ENCODE measurements at regions not wholly inside any gene's neighbourhood (a gene's known extent, or its start where the extent isn't known, plus 50 kb on each side); places are given as distances from the start of the nearest gene placed in this dataset.

GRCh38 chr12:4106621-4107020 lies 166.9 kb upstream of the CCND2 start:
- DNase-seq (ENCODE audit: low read depth): no peak

DNA sequence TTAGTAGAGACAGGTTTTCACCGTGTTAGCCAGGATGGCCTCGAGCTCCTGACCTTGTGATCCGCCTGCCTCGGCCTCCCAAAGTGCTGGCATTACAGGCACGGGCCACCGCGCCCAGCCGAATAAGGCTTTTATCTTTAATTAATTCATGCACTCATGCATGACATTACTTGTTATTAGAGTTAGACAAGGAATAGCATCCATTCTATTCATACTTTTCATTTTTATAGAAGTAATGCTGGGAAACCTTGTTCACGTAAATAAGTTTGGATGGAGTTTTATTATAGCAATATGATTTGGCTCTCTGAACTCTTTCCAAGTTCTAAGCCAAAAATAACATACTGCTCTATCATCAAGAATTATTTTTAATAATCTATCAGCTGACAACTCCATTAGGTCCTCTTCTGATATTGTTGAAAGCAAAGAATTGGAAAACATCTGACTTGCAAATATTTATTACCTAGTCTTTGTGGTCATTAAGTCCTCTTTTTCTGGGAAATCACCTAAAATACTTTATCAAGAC lies 168.8 kb upstream of the CCND2 start:
- no peak for DNase-seq (ENCODE audit: low read depth)

DNA sequence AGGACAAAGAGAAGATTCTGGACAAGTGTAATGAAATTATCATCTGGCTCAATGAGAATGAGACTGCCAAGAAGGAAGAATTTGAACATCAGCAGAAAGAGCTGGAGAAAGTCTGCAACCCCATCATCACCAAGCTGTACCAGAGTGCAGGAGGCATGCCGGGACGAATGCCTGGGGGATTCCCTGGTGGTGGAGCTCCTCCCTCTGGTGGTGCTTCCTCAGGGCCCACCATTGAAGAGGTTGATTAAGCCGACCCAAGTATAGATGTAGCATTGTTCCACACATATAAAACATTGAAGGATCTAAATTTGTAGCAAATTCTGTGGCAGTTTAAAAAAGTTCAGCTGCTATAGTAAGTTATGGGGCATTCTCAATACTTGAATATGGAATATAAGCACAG lies 174.3 kb upstream of the CCND2 start:
- DNase-seq (ENCODE audit: low read depth): no peak

- DNase-seq (ENCODE audit: low read depth): no peak
Measured at GRCh38 chr12:4091016-4091743, 182.4 kb upstream of the CCND2 start.

DNA sequence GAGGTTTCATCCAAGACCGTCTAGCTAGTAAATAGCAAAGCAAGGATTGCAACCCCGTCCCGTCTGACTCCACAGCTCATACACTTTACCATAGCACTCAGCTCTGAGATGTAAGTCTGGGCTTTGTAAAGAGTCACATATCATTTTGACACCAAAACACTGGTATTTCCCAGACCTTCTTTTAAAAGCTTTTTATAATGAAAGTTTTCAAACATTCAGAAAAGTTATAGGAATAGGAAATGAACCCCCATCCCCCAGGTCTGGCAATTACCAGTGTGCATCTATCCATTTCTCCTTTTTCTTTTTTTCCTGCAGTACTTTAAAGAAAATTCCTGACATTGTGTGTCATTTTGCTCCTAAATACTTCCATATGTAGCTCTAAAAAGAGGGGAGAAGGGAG lies 183.6 kb upstream of the CCND2 start:
- no peak for DNase-seq (ENCODE audit: low read depth)

GRCh38 chr12:4089121-4089606 lies 184.4 kb upstream of the CCND2 start:
- DNase-seq (ENCODE audit: low read depth): no peak

DNA sequence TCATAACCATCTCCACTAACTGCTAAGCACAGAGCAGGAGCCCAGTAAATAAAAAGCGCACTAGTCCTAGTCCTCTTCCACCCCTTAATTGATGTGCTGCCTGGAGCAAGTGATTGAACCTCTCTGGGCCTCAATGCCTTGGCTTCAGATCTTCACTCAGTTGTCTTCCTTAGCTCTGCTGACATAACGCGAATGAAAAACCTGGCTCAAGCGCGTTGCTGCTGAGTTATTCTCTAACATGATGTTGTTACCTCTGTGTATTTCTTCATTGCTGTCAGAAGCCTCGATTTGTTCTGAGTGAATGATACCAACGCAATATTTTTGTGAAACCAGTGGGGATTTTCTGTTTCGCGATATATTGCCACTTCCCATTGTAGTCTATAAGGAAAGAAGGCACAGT lies 185.1 kb upstream of the CCND2 start:
- no peak for DNase-seq (ENCODE audit: low read depth)

DNA sequence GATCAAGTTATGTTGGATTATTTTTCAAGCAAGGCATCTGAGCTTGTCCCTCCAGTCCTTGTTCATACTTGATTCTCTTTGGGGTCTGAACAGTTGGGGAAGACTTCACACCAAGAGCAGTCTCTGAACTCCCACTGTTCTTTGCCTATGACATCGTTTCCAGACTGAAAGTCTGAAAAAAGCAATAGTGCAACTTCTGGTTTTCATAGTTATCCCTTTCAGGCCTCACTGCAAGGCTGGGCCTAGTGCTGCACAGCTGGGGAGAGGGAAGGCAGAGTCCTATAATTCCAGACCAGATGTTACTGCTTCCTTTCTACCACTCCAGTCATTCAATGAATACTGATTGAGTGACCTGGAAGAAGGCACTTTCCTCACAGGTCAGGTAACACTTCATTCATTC lies 187.1 kb upstream of the CCND2 start:
- DNase-seq (ENCODE audit: low read depth): no peak

DNA sequence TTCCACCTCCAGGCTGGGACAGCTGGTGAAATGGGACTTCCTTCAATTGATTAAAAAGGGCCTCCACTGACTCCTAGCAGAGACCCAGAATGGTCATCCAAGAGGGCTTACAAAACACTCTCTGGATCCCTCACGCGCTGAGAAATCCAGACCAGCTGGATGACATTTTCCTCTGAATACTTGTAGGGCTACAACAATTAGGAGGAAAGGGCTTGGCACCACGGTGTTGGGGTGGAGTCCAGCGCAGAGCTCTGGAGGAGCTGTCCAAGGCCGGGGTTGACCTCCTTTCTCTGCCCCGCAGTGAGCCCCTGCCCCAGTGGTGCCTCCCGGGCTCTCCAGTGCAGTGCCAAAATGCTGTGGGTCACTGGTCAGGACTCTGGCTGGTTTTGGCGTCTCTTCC lies 189.0 kb upstream of the CCND2 start:
- DNase-seq (ENCODE audit: low read depth): no peak

DNA sequence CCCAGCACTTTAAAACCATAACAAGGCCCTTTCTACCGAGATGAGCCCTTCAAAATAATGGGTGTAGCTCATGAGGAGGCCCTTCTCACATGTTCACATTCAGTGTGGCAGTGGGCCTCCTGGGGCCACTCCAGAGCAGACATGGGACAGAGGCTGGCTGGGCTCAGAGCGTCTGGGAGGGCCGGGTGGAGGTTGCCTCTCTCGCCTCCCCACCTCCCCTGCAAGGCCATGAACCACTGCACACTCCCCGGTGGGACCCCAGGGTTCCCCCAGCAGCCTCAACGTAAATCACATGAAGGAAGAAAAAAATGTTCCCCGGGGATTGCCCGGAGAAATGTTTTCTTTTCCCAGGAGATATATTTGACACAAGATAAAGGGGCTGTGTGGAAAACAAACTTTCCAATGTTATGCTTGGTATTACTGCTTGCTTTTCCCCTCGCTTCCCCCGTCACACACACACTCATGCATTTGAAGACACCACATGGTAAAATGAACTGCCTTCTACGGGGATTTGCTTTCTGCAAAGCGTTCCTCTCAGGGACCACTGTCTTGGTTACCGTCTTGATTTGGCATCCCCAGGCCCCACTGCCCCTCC lies 190.7 kb upstream of the CCND2 start:
- no peak for DNase-seq (ENCODE audit: low read depth)

GRCh38 chr12:4080213-4080612 lies 193.3 kb upstream of the CCND2 start:
- no peak for DNase-seq (ENCODE audit: low read depth)

GRCh38 chr12:4074129-4074528 lies 199.4 kb upstream of the CCND2 start:
- DNase-seq (ENCODE audit: low read depth): no peak

DNA sequence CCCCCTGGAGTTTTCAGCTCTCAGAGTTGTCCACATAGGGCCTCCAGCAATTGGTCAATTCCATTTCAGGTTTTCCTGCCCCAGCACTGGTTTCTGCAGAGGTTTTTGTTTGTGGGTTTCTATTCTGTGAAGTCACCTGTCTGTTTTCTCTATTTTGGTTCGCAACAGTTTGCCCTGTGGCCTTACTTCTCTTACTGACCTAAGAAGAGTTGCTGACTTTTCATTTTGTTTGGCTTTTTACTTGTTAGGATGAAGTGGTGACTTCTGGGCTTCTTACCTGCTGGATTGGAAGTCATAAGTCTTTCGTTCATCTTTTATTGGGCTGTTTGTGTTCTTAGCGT lies 196.4 kb upstream of the PARP11 start:
- no peak for DNase-seq (ENCODE audit: low read depth)

DNA sequence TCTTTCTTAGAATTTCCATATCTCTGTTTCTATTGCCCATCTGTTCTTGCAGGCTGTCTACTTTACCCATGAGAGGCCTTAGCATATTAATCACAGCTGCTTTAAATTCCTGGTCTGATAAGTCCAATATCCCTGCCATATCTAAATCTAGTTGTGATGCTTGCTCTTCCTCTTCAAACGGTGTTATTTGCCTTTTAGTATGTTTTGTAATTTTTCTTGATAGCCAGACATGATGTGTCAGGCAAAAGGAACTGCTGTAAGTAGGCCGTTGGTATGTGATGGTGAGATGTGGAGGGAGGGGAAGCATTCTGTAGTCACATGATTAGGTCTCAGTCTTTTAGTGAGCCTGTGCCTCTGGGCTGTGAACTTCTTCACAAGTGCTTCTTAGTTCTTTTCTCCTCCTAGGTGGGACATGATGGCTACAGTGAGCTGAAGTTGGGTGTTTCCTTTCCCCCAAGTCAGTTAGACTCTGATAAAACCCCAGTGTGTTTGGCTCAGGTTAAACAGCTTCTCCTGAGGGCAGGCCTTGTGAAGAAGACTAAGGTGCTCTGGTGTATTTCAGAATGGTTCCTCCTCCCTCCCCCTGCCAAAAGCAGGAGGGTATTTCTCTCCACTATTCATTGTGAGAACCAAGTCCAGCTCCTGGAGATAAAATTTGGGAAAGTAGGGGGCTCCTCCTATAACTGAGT lies 195.9 kb upstream of the PARP11 start:
- no peak for DNase-seq (ENCODE audit: low read depth)

DNA sequence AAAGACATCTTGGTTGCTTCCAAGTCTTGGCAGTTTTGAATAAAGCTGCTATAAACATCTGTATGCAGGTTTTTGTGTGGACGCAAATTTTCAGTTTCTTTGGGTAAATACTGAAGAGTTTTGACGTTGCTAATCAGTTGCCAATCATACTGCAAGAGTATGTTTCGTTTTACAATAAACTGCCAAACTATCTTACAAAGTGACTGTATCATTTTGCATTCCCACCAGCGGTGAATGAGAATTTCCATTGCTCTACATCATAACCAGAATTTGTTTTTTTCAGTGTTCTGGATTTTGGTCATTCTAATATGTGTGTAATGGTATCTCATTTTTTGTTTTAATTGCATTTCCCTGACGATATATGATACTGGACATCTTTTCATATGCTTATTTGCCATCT lies 190.8 kb upstream of the PARP11 start:
- DNase-seq (ENCODE audit: low read depth): no peak

GRCh38 chr12:4059898-4060568 lies 186.8 kb upstream of the PARP11 start:
- no peak for DNase-seq (ENCODE audit: low read depth)

DNA sequence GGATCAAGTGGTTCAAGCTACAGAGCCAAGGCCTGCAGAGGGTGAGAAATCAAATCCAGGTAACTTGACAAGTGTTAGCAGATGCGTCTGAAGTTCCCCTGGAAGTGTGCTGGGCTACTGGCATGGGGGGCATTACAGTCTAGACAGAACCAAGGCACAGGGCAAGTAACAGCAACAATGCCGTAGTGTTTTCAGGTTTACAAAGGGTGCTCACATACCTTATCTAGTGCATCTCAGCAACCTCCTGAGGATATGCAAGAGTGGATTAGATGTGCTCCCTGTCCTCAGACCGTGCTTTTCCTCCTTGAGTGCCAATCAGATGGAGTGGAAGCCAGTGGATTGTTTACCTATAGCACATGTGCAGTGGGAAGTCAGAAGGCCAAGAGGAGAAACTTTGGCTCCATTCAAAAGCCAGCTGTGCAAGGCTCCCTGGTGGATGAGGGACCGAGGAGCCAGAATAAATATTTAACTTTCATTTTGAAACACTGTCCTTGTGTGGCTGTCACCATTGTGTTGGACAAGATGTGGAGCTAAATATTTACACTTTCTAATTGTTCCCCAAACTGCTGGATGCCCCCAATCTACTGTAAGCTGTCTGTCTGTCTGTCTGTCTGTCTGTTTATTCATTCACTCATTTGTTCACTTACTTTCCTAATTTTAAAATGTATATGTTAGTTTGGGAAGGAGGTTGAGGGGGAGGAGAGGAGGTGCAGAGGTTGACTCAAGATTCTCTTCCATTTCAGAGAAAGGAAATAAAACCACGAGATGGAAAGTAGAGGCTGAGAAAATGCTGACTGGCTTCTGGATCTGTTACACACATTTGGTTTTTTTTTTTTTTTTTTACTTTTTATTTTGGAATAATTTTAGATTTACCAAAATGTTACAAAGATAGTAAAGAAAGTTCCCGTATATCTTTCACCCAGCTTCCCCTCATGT lies 184.0 kb upstream of the PARP11 start:
- DNase-seq (ENCODE audit: low read depth): no peak

DNA sequence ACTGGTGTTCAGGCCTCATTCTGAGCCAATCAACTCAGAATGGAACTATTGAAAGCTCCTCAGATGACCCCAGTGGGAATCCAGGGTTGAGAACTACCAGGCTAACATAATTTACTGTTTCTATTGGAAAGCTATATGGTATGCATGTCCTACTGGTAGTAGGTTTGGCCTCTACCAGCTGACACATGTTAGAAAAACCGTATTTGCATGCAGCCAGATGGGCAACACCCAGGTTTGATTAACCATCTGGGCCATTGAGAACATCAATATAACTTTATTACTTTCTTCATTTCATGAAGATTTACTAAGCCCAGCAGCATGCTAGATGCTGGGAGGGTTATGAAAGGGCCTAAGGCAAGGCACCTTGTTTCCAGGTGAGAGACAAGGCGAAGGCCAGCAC lies 181.4 kb upstream of the PARP11 start:
- DNase-seq (ENCODE audit: low read depth): no peak

DNA sequence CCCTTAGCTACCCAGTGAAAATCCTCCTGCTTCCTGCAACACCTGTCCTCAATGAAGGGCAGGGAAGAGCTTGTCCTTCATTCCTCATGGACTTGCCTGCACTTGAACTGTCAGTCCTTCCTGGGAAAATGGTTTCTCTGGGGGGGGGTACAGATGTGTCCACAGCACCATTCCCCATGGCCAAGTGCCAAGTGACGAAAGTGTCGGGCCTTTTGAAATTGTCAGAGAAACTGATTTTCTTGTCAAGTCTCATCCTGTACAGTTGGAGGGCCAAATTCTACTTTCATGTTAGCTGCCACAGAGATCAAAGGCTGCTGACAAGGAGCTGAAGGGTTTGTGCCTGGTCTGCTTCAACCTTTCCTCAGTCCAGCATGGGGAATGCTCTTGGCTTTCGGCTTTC lies 179.5 kb upstream of the PARP11 start:
- no peak for DNase-seq (ENCODE audit: low read depth)

- DNase-seq (ENCODE audit: low read depth): no peak
Measured at GRCh38 chr12:4051596-4051995, 178.4 kb upstream of the PARP11 start.

- DNase-seq (ENCODE audit: low read depth): no peak
Measured at GRCh38 chr12:4050340-4050739, 177.1 kb upstream of the PARP11 start.
